T-helper 2 cell treated with Interferon-gamma antibody and Interleukin-4, amounts not matched to agents 100 ng/mL and 5 ng/mL, for 36 hours (primary cell): ENCODE measurements at regions not wholly inside any gene's neighbourhood (a gene's known extent, or its start where the extent isn't known, plus 50 kb on each side); places are given as distances from the start of the nearest gene placed in this dataset.

Experiments used
- intact Hi-C: fragments of 100-400 bp; cut with micrococcal nuclease; formaldehyde crosslinking; loops from one replicate; pipeline ENCODE4 v1.15.1; 2023

DNA sequence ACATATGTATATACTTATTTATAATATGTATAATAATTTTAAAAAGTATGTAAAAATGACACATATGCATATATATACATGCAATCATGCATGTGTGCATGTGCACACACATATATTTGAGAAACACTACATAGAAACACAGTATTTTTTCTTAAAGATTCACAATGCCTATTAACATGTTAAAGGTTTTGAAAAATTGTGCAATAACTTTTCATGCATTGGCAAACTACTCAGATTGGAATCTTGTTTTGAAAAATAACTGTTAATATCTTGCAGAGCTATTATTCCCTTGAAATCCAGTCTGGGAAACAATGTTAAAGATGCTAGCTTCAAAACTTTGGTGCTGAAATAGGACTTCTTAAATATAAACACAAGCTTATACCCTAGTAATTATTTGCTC is 256.2 kb upstream of the P2RY1 start:
- intact Hi-C loops = no loop called here

DNA sequence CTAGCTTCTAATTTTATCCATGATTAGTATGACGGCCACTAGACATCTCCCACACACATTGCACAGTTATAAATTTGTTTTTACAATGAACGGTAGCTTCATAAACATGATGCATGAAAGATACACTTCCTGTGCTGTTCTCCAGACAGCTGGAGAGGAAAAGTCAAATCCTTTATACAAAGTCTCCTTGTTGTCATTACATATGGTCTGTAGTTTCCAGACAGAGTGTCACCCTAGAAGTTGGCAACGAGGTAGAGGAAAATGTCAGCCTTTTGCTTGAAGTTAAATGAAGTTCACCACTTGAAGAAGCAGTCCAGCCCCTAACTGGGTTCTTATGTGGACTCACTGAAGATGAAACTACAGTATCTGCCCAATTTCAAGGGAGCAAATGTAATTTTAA is 253.0 kb upstream of the P2RY1 start:
- intact Hi-C loops = no loop called here

DNA sequence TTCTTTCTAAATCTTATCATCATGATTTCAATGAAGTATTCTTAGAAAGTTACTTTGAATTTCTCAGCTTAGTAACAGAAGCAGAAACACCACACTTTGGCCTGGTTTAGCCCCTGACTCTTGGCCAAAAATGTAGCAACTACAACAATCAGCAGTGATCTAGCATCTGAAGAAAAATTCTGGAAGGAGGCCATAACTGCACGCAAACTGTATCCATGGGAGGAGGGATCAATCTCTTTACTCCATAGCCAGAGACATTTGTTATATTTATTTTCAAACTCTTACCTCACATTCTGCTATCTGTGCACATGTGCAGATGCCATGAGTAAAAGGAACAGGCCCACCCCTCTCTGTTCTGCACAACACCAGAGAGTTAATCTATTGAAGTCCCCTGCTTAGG is 251.0 kb upstream of the P2RY1 start:
- intact Hi-C loops = no loop called here

DNA sequence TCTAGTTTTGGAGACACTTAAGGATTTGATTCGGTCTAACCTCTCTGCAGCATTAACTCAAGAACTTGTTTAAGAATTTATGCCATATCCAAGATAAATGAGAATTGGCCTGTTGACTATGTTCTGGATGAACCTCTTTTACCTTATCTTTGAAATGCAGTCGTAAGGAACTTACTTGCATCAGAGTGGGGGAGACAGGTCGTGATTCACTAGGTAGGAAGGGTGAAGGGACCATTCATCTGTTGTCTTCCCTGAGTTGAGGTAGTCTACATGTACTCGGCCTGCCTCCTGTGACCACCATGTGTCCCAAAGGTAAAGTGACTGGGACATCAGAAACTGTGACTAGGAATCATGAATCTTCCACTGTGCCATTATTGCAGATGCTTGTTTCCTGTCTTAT is 248.0 kb upstream of the P2RY1 start:
- intact Hi-C loops = no loop called here

DNA sequence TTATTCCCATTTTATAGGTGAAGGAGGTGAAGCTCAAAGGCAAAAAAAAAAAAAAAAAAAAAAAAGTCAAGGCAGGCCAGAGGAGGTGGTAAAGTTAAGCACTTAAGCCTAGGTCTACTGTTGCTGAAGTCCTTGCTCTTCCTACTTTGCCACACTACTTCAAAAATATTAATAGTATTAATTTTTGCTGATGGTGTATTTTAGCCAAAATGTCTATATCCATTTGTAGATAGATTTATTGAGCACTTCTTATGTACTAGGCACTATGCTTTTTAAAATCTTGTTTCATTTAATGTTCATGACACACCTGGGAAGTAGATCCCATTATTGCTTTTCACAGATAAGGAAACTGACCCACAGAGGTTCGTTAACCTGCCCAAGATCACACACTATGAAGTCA is 247.1 kb upstream of the P2RY1 start:
- intact Hi-C loops = no loop called here

DNA sequence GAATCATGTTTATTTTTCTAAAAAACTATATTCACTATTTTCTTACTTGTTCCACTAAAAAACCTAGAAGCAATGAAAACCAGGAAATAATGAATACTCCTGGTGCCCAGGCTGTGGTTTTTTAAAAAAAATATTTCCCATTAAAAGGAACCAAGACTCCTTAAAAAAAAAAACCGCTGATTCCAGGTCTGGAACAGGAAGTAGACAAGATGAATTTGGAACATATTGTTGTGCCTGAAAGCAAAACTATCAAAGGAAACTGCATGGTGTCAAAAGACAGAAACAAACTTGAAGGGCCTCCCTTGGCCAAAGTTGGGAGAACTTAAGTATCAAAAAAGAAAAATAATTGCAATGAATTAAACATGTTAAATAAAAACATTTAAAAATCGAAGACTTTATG is 245.3 kb upstream of the P2RY1 start:
- intact Hi-C loops = no loop called here

DNA sequence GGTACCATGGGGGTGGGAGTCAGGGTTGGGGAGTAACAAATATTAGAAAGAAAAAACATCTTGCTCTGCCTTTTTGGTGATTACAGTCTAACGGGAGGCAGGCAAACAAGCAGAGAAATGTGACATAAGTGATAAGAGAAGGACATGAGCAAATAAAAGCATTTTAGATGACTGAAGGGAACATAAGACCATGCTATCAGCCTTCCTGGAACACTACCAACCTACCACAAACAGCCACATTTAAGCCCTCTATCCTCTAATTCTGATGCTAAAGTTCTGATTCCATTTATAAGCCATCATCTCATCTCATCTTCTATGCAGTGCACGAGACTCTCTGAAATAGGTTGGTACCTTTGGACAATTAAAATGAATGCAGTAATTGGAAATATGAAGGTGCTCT is 243.4 kb upstream of the P2RY1 start:
- intact Hi-C loops = no loop called here

DNA sequence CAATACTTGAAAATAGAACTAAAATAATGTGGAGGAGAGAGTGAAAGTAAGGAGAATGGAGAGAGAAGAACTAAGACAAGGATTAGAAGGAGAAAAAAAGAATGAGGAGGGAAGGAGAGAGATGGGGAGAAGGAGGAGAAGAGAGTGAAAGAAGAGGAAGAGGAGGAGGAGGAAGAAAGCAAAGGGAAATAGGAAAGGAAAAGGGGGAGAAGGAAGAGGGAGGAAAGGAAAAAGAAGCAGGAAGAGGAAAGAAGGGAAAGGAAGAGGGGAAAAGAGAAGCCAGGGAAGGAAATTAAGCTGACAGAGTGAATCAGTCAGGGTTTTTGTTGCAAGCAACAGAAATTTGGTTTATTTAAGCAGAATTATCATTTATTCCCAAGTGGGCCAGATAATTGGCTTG is 241.7 kb upstream of the P2RY1 start:
- intact Hi-C loops = no loop called here

DNA sequence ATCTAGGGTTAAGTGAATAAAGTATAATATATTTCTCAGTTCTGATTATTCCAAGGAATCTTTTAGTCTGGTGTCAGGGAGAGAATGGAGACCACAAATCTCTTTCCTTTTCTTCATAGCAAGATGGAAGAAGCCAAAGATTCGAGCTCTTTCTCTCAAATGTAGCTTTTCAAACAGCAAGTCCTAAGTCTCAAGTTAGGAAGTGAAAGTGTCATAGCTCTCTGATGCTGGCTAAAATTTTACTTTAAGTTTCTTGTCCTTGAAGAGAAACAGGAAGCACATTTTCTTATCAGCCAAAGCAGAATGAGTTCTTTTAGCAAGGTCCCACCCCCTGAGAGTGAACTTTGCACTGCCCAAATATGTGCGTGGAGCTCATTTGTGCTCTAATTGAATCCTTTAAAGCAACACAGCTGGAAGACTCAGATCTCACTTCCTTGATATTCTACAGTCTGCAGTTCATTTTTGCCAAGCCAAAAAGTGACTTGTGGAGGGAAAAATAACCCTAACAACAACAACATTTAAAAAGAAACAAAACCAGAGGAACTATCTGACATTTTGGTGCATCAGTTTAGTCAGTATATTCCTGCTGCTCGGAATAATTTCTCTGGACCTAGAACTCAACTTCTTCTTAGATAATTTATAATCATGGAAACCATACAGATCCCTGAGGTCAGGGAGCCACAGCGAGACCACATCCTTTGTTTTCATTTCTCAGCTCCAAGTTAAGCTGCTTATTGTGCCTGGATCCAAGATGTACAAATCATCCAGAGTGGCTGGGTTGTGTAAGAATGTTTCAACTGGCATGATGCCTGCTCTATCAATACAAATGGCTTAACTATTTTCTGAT is 238.7 kb upstream of the P2RY1 start:
- intact Hi-C loops = loop anchor here (5.0 kb wide), 1 partner anchor 626 kb away; no protein-coding TSS in a partner anchor

DNA sequence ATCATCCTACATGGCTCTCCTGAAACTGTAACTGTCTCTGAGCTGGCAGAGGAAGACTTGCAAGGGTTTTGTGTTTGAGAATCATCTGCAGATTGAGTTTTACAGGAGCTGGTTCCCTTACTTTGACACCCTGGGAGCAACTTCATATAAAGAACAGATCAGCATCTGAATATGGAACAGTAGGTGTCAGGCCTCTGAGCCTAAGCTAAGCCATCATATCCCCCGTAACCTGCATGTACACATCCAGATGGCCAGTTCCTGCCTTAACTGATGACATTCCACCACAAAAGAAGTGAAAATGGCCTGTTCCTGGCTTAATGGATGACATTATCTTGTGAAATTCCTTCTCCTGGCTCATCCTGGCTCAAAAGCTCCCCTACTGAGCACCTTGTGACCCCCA is 238.1 kb upstream of the P2RY1 start:
- intact Hi-C loops = loop anchor here (5.0 kb wide), 1 partner anchor 625 kb away; no protein-coding TSS in a partner anchor

DNA sequence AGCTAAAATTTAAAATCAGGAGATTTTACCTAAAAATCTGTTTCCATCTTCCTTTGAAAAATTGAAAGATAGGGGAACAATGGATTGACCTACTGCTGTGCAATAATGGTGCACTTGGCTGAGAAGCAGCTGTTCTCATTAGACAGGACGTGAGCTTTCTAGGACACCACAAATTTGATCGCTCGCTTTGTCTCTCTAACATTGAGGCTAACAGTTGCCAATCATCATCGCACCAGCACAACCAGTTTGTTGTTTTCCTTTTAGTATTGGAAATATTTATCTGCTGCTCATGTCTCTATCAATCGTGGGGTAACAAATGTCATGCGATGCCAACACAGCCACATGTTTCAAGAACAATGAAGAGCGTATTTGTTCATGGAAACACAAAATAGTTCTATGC is 228.8 kb upstream of the P2RY1 start:
- intact Hi-C loops = no loop called here

DNA sequence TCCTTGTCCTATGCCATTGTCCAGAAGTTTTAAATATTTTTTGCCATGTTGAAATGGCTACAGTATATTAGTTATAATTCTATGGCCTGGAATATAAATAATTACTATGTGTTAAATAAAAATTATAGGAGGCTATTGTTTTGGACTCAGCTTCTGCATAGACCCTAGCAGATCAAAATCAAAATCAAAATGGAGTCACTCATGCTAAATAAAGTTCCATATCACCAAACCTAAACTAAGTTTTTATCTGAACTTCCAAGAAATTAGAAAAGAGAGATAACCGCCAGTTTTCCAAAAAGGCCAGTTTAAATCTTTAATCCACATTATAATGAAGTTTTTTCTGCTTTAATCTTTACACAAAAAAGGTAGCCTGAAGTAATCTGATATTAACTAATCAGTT is 227.8 kb upstream of the P2RY1 start:
- intact Hi-C loops = no loop called here

DNA sequence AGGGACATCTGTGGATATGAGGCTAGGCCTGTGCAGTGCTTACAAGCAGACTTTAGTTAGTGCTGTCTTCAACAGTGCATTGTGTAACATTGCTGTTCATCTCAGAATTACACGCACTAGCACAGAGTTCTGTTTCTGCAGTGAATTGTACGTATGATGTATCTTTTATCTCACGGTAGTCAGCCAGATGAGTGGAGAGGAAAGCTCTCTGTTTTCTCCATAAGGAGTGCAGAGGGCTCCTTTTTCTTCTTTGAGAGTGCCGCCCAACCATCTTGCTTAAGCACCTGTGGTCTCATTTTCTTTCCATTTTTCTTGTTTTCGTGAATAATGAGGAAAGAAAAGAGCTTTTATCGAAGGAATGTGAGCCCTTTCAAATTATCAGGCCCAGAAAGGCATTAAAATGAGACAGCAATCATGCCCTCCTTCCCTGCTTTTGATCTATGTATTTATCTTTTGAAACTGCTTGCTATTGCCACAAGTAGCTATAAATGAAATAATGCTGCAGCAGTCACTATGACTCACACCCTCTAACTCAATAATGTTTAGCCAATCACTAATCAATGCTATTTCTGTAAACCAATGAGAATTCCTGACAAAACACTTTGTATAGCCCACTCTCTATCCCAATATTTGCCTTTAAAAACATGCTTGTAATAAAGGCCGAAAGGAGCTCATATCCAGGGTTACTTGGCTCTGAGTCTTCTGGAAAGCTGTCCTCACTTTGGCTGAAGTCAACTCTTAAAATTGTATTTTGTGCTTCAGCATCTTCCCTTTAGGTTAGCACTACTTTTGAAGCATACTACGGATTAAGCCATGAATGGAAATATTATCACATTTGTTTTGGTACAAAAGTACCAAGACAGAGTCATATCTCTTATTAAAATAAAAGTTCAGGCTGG is 226.0 kb upstream of the P2RY1 start:
- intact Hi-C loops = no loop called here

DNA sequence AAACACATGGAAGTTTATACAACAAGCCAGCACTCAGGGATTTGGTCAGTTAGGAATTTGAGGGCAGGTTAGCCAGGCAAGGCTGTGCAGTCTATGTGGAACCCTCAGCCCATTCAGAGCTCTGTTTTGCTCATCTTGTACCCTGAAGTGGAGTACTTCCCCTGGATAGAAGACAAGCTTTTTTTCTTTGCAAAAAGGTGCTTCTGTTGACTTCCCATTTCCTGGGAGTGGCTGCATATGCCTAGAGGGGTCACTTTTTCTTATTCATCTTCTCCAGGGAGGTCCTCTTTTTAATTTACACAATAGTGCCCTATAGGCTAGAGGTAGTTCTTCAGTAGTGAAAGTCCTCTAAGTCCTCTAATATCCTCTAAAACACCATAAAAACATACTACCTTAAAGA is 225.0 kb upstream of the P2RY1 start:
- intact Hi-C loops = no loop called here

DNA sequence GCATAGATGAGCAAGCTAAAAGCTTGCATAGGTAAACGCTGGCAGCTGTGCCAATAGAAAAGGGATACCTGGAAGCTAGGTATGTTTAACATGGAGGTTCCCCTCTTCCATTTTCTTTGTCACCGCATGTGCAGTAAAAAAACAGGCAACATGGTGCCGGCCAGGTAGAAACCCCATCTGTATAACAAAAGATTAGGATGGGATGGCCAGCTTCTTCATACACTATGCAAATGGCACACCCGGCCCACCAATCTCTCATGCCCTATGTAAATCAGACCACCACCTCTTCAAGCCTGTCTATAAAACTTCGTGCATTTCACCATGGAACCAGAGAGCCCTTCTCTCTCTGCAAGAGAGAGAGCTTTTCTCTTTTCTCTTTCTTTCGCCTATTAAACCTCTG is 224.3 kb upstream of the P2RY1 start:
- intact Hi-C loops = no loop called here

DNA sequence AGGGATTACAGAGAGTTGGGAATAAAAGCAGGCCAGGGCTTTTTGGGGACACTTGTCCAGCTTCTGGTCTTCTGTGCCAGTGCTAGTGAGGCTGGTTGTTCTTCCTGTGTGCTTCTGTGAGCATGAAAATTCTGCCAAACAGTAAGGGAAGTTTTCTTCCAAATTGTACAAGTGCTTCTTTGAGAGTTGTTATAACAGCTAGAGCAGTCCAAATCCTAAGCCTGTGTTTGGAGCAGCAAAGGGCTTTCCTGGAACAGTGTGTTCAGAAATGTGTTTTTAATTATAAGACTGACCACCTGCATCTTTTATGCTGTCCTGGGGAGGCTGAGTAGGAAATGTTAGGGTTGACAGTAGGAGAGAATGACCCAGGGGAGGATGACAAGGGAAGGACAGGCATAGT is 223.0 kb upstream of the P2RY1 start:
- intact Hi-C loops = no loop called here

DNA sequence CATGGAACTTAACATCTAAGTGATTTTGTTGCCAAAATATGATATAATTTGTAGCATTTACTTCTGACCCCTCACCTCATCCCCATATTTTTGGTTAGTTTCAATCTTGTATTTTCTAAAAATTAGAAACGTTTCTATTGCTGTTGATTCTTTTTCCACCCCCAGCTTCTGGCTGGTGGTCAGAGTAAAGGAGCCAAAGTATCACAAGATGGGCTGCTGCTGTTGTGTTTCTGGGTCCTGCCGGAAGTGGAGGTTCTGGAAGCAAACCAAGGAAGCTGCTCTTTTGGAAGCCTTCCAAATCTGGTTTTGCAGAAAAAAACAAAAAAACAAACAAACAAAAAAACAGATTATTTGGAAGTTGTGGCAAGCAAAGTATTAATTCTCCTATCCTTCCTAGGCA is 221.1 kb upstream of the P2RY1 start:
- intact Hi-C loops = no loop called here

DNA sequence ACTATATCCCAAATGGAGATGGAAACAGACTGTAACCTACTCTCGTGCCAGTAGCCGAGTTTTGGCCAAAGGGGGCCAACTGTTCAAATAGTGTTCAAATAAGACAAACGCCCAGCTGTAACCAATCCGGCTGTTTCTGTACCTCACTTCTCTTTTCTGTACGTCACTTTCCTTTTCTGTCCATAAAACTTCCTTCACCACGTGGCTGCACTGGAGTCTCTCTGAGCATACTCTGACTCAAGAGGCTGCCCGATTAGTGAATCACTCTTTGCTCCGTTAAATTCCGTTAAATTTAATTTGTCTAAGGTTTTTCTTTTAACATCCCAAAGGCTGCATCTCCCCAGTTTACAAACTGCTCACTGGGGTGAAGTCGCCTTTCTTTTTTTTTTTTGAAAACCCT is 219.2 kb upstream of the P2RY1 start:
- intact Hi-C loops = no loop called here

DNA sequence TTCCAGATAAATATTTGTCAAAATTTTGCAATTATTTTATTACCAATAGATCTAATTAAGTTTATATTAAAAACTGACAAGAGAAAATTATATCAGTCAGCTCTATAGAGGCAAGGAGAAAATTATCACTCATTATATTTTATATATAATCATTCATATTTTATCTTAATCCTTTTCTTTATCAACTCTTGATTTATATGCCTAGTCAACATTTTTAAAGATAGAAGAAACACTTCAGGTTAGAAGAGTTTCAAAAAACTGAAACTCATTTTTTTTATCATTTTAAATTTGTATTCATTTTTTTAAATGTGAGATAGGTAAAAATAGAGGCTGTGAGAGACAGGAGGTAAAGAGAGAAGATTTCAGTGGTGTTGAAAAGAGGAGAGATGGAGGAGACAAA is 217.3 kb upstream of the P2RY1 start:
- intact Hi-C loops = no loop called here

DNA sequence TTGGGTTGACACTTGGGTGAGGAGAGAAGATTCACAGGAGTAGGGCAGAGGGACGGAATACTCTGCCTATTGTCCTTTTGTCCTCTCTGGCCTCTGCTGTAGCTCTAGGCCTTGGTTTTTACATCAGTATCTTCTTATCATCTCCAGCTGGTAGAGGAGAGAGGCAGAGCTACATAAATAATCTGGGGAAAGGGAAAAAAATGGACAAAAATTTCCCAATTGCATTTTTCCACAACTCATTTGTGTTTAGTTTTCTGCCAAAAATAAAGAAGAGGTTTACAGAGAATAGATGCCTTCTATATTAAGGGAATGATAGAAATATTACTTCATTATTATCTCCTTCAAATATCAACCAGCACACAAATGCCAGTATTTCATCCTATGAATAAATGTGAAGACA is 216.4 kb upstream of the P2RY1 start:
- intact Hi-C loops = no loop called here

DNA sequence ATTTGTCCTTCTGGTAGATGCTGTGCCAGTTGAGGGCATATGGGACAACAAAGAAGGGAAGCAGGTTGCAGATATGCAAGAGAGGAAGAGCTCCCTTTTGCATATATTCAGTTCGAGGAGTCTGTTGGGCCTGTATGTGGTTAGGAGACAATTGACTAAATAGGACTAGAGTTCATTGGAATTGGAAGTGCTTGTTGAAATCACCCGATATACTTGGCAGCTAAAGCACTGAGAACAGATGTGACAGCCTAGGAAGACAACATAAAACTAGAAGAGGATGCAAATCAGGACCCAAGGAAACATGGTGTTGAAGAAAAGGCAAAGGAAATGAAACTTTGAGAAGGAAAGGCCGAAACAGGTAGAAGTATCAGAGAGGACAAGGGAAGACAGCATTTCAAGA is 215.2 kb upstream of the P2RY1 start:
- intact Hi-C loops = no loop called here

DNA sequence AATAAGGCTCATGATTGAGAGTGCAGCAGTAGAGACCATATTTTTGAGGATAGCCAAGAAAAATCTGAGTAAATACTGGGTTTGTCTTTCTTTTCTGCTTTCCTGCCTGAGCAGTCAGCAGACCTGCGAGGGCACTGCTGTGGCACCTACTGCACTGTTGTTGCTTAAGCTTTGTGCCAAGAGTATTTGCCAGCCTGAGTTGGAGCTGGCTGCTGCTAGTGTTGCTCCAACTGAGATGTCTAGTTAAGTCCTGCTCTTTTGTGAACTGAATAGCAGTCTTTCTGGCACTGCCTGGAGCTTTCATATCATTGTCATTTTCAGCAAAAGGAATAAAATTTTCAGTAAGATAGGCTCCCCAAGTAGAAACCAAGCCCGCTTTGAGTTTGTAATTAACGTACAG is 214.5 kb upstream of the P2RY1 start:
- intact Hi-C loops = no loop called here
